DND-41 (cell line): ENCODE measurements at regions not wholly inside any gene's neighbourhood (a gene's known extent, or its start where the extent isn't known, plus 50 kb on each side); places are given as distances from the start of the nearest gene placed in this dataset.

Source experiments
- ATAC-seq: fragments of 200-7000 bp; cut with Tn5 transposase; 3 replicates; pipeline ENCODE4 v1.9.1; 2021; ENCODE audit warnings: low read depth; ENCODE audit not compliant: insufficient read depth
- DNase-seq: peaks from one replicate; pipeline ENCODE4 v3.0.0-alpha.2; 2020
- H2AFZ ChIP-seq: 2 replicates; pipeline ENCODE4 v1.6.0; 2012; ENCODE audit warnings: low read depth, low read length
- H3K27ac ChIP-seq: 2 replicates; pipeline ENCODE4 v1.5.1; 2012; ENCODE audit warnings: low read length, inconsistent platforms
- H3K27me3 ChIP-seq: fragments of 200-600 bp; sonication (generic); 2 replicates; pipeline ENCODE4 v1.6.0; 2012; ENCODE audit warnings: low read length, mild to moderate bottlenecking, inconsistent platforms; ENCODE audit not compliant: insufficient read depth, poor library complexity
- H3K36me3 ChIP-seq: 2 replicates; pipeline ENCODE4 v1.5.1; 2012; ENCODE audit warnings: low read length, inconsistent platforms; ENCODE audit not compliant: insufficient read depth
- H3K4me1 ChIP-seq: 2 replicates; pipeline ENCODE4 v1.5.1; 2012; ENCODE audit warnings: mild to moderate bottlenecking, low read length; ENCODE audit not compliant: insufficient read depth
- H3K4me2 ChIP-seq: 2 replicates; pipeline ENCODE4 v1.6.0; 2012; ENCODE audit warnings: mild to moderate bottlenecking, moderate library complexity, low read length, inconsistent platforms; ENCODE audit not compliant: insufficient read depth
- H3K4me3 ChIP-seq, 2 experiments: fragments of 200-600 bp in 1 of 2; shearing (Covaris generic) in 1 of 2; 2 replicates each; pipeline ENCODE4 v1.5.1; 2012 to 2016; ENCODE audit warnings: inconsistent platforms in 2 of 2, low read length in 2 of 2, mild to moderate bottlenecking in 2 of 2, low read depth in 1 of 2, moderate library complexity in 1 of 2
- H3K79me2 ChIP-seq: 2 replicates; pipeline ENCODE4 v1.6.0; 2012; ENCODE audit warnings: low read length, inconsistent platforms; ENCODE audit not compliant: insufficient read depth
- H3K9ac ChIP-seq: 2 replicates; pipeline ENCODE4 v1.6.0; 2012; ENCODE audit warnings: low read depth, mild to moderate bottlenecking, inconsistent platforms, low read length, moderate library complexity
- H3K9me3 ChIP-seq: 2 replicates; pipeline ENCODE4 v1.5.1; 2012; ENCODE audit warnings: low read length, moderate library complexity, mild to moderate bottlenecking, inconsistent platforms; ENCODE audit not compliant: insufficient read depth, severe bottlenecking
- H4K20me1 ChIP-seq: 2 replicates; pipeline ENCODE4 v1.6.0; 2012; ENCODE audit warnings: low read length; ENCODE audit not compliant: insufficient read depth
- CTCF ChIP-seq: IDR thresholded peaks from 2 replicates; pipeline ENCODE4 v1.5.1; 2012; ENCODE audit warnings: borderline replicate concordance, low read length, moderate library complexity, mild to moderate bottlenecking; ENCODE audit not compliant: poor library complexity, severe bottlenecking; ENCODE audit errors: extremely low read depth
- EZH2 ChIP-seq: IDR thresholded peaks from 3 replicates; pipeline ENCODE4 v1.6.1; 2012; ENCODE audit warnings: borderline replicate concordance, low read depth, mild to moderate bottlenecking, moderate library complexity, low read length, inconsistent platforms; ENCODE audit not compliant: severe bottlenecking

GRCh38 chr4:184324939-184325477 lies 107.3 kb upstream of the ENPP6 start:
- Histone ChIP-seq H3K4me2 (no peak overlapping the region), H3K4me1 (no peaks in the 10 kb centered on the region), H3K9me3 (no peaks in the 10 kb centered on the region), H3K36me3 (no peaks in the 10 kb centered on the region), H3K27me3 (peaks cover 2% of the 10 kb centered on the region), H3K27ac (no peak overlapping the region), H4K20me1 (no peaks in the 10 kb centered on the region), H2AFZ (no peak overlapping the region), H3K79me2 (no peaks in the 10 kb centered on the region), H3K4me3 (no peak overlapping the region), H3K9ac (no peak overlapping the region)
- TF ChIP-seq EZH2 (no peak), CTCF (no peak)
- ATAC-seq = no peak
- no peak for DNase-seq

- Histone ChIP-seq H3K9ac (no peak overlapping the region), H2AFZ (no peak overlapping the region), H3K27me3 (no peaks in the 10 kb centered on the region), H3K4me2 (no peak overlapping the region), H3K4me1 (no peaks in the 10 kb centered on the region), H3K36me3 (no peaks in the 10 kb centered on the region), H3K79me2 (no peaks in the 10 kb centered on the region), H4K20me1 (no peaks in the 10 kb centered on the region), H3K9me3 (no peaks in the 10 kb centered on the region), H3K4me3 (no peak overlapping the region), H3K27ac (no peak overlapping the region)
- no peak for TF ChIP-seq EZH2
- no peak for TF ChIP-seq CTCF
- DNase-seq (no peak), ATAC-seq (no peak)
Observed at GRCh38 chr4:184322328-184323025, 104.8 kb upstream of the ENPP6 start.

- TF ChIP-seq EZH2 (no peak), CTCF (no peak)
- Histone ChIP-seq H3K9ac (no peak overlapping the region), H3K36me3 (no peaks in the 10 kb centered on the region), H4K20me1 (no peaks in the 10 kb centered on the region), H3K27me3 (no peaks in the 10 kb centered on the region), H3K27ac (no peak overlapping the region), H3K4me2 (no peak overlapping the region), H3K9me3 (no peaks in the 10 kb centered on the region), H3K79me2 (no peaks in the 10 kb centered on the region), H2AFZ (no peak overlapping the region), H3K4me3 (no peak overlapping the region), H3K4me1 (no peaks in the 10 kb centered on the region)
- no peak for DNase-seq
- no peak for ATAC-seq
Observed at GRCh38 chr4:184320631-184321030, 103.0 kb upstream of the ENPP6 start.
